ENCODE measurements at regions not wholly inside any gene's neighbourhood (a gene's known extent, or its start where the extent isn't known, plus 50 kb on each side); places are given as distances from the start of the nearest gene placed in this dataset.

GRCh38 chr1:30034105-30034626, 689.2 kb downstream of the MATN1 start (continued):
- no peak for TF ChIP-seq SMAD9 (CRISPR knock-in tag; IDR thresholded peaks at IDR 0.05)
- TF ChIP-seq CEBPG (CRISPR knock-in tag; IDR thresholded peaks at IDR 0.05), result no peak
- TF ChIP-seq CCDC6 (CRISPR knock-in tag; IDR thresholded peaks at IDR 0.05), result no peak
- TF ChIP-seq CC2D1A (CRISPR knock-in tag; IDR thresholded peaks at IDR 0.05), result no peak
- TF ChIP-seq DNMT1 (CRISPR knock-in tag; IDR thresholded peaks at IDR 0.05), result no peak
- TF ChIP-seq HOXA9 (CRISPR knock-in tag; IDR thresholded peaks at IDR 0.05; ENCODE audit: borderline replicate concordance), result no peak
- no peak for TF ChIP-seq ATAD3A (CRISPR knock-in tag; IDR thresholded peaks at IDR 0.05)
- TF ChIP-seq, protein P1, sequence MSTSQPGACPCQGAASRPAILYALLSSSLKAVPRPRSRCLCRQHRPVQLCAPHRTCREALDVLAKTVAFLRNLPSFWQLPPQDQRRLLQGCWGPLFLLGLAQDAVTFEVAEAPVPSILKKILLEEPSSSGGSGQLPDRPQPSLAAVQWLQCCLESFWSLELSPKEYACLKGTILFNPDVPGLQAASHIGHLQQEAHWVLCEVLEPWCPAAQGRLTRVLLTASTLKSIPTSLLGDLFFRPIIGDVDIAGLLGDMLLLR (CRISPR knock-in tag; IDR thresholded peaks at IDR 0.05), result no peak
- no peak for TF ChIP-seq ZNF18 (CRISPR knock-in tag; IDR thresholded peaks at IDR 0.05; ENCODE audit: insufficient replicate concordance)
- TF ChIP-seq KLF15 (CRISPR knock-in tag; IDR thresholded peaks at IDR 0.05; ENCODE audit: borderline replicate concordance), result no peak
- no peak for TF ChIP-seq NRL (CRISPR knock-in tag; IDR thresholded peaks at IDR 0.05; ENCODE audit: borderline replicate concordance)
- no peak for TF ChIP-seq ZFX (CRISPR knock-in tag; IDR thresholded peaks at IDR 0.05; ENCODE audit: low read depth)
